CD14-positive monocyte (primary cell): ENCODE measurements at regions not wholly inside any gene's neighbourhood (a gene's known extent, or its start where the extent isn't known, plus 50 kb on each side); places are given as distances from the start of the nearest gene placed in this dataset.
"Not testable (repeated sequence)": the region's sequence is repeated elsewhere in the genome, so short reads cannot be mapped to it uniquely, and the experiment has no call there.

Experiments
- DNase-seq, 3 donors: peaks; one replicate each; pipeline ENCODE4 v3.0.0-alpha.2; 2011 to 2022
- H2AFZ ChIP-seq: 2 replicates; pipeline ENCODE4 v1.6.0; 2012; ENCODE audit warnings: mild to moderate bottlenecking, low read depth, low read length, inconsistent platforms; ENCODE audit not compliant: insufficient read depth, poor library complexity, severe bottlenecking
- H3K27ac ChIP-seq, 2 donors: 1 replicate in 1 of 2; 2 replicates in 1 of 2; pipeline ENCODE4 v1.5.1; 2012 to 2013; ENCODE audit warnings: low read length in 2 of 2, control low read depth in 1 of 2, inconsistent platforms in 1 of 2, low read depth in 1 of 2, mild to moderate bottlenecking in 1 of 2
- H3K27me3 ChIP-seq, 2 donors: one replicate each; pipeline versions ENCODE4 v1.6.0 to v1.6.1; 2011 to 2013; ENCODE audit warnings: low read length in 2 of 2; ENCODE audit not compliant: control insufficient read depth in 2 of 2, insufficient read depth in 2 of 2
- H3K36me3 ChIP-seq, 2 donors: replicated peaks in 1 of 2; 1 replicate in 1 of 2; 2 replicates in 1 of 2; pipeline versions ENCODE4 v1.5.1 to v1.6.1; 2012 to 2013; ENCODE audit warnings: low read length in 2 of 2, control low read depth in 1 of 2, inconsistent platforms in 1 of 2, mild to moderate bottlenecking in 1 of 2; ENCODE audit not compliant: insufficient read depth in 2 of 2, control insufficient read depth in 1 of 2
- H3K4me1 ChIP-seq, 2 donors: 1 replicate in 1 of 2; 2 replicates in 1 of 2; pipeline versions ENCODE4 v1.5.1 to v1.6.1; 2012 to 2013; ENCODE audit warnings: low read length in 2 of 2, control low read depth in 1 of 2, inconsistent platforms in 1 of 2, mild to moderate bottlenecking in 1 of 2, moderate library complexity in 1 of 2; ENCODE audit not compliant: insufficient read depth in 2 of 2, control insufficient read depth in 1 of 2
- H3K4me2 ChIP-seq: replicated peaks from 2 replicates; pipeline ENCODE3; 2012; ENCODE audit warnings: low read length, moderate library complexity, mild to moderate bottlenecking; ENCODE audit not compliant: poor library complexity, severe bottlenecking; ENCODE audit errors: extremely low read depth
- H3K4me3 ChIP-seq, 3 experiments: fragments of 200-600 bp in 1 of 3; sonication (generic) in 1 of 3; replicated peaks in 1 of 3; 1 replicate in 2 of 3; 2 replicates in 1 of 3; pipeline ENCODE4 v1.5.1; 2011 to 2013; ENCODE audit warnings: low read length in 3 of 3, mild to moderate bottlenecking in 3 of 3, control low read depth in 2 of 3, low read depth in 2 of 3, inconsistent platforms in 1 of 3, moderate library complexity in 1 of 3
- H3K79me2 ChIP-seq: 2 replicates; pipeline ENCODE4 v1.6.0; 2012; ENCODE audit warnings: mild to moderate bottlenecking, control low read depth, inconsistent platforms, low read length, moderate library complexity; ENCODE audit not compliant: insufficient read depth
- H3K9ac ChIP-seq: 2 replicates; pipeline ENCODE4 v1.6.0; 2017; ENCODE audit warnings: low read length, mild to moderate bottlenecking; ENCODE audit not compliant: insufficient read depth, poor library complexity, severe bottlenecking
- H3K9me3 ChIP-seq, 2 donors: replicated peaks in 1 of 2; 1 replicate in 1 of 2; 2 replicates in 1 of 2; pipeline versions ENCODE4 v1.5.1 to v1.6.1; 2012 to 2013; ENCODE audit warnings: low read length in 2 of 2, control low read depth in 1 of 2; ENCODE audit not compliant: control insufficient read depth in 1 of 2, insufficient read depth in 1 of 2
- H4K20me1 ChIP-seq: 2 replicates; pipeline ENCODE4 v1.6.0; 2012; ENCODE audit warnings: mild to moderate bottlenecking, low read length, control low read depth, moderate library complexity; ENCODE audit not compliant: insufficient read depth
- H3K27ac Mint-ChIP-seq, 7 donors: one replicate each; pipeline ENCODE4 v1.8.0; 2020; ENCODE audit warnings: mild to moderate bottlenecking in 7 of 7, mixed read lengths in 7 of 7, moderate library complexity in 6 of 7, inconsistent platforms in 2 of 7
- H3K27me3 Mint-ChIP-seq, 3 donors: one replicate each; pipeline ENCODE4 v1.8.0; 2021 to 2022; ENCODE audit warnings: low read depth in 3 of 3, mild to moderate bottlenecking in 3 of 3, mixed read lengths in 3 of 3, moderate library complexity in 3 of 3, inconsistent platforms in 1 of 3
- H3K36me3 Mint-ChIP-seq, 2 donors: one replicate each; pipeline ENCODE4 v1.8.0; 2020; ENCODE audit warnings: mixed read lengths in 2 of 2, inconsistent platforms in 1 of 2, mild to moderate bottlenecking in 1 of 2
- H3K4me1 Mint-ChIP-seq: one replicate; pipeline ENCODE4 v1.8.0; 2020; ENCODE audit warnings: mild to moderate bottlenecking, mixed read lengths
- H3K4me3 Mint-ChIP-seq, 2 donors: one replicate each; pipeline ENCODE4 v1.8.0; 2020; ENCODE audit warnings: mild to moderate bottlenecking in 2 of 2, mixed read lengths in 2 of 2, moderate library complexity in 1 of 2
- H3K9me3 Mint-ChIP-seq, 7 donors: one replicate each; pipeline ENCODE4 v1.8.0; 2020 to 2022; ENCODE audit warnings: mixed read lengths in 7 of 7, mild to moderate bottlenecking in 6 of 7, moderate library complexity in 6 of 7, inconsistent platforms in 2 of 7
- WGBS: methylation state at CpG from one replicate; pipeline ENCODE4 v1.1.5; 2013; ENCODE audit warnings: missing lambda C conversion rate; ENCODE audit not compliant: insufficient coverage; 5-methylcytosine and 5-hydroxymethylcytosine counted together
- intact Hi-C, 2 donors: fragments of 100-400 bp; cut with micrococcal nuclease; formaldehyde crosslinking; loops; one replicate each; pipeline versions ENCODE4 v1.15.0 to v1.15.1; 2023

- H3K4me1 Mint-ChIP-seq, H3K9me3 ChIP-seq, H3K9me3 Mint-ChIP-seq, H3K27ac ChIP-seq, H3K79me2 ChIP-seq, H3K27me3 Mint-ChIP-seq, H3K4me3 ChIP-seq, intact Hi-C loops, H3K27ac Mint-ChIP-seq, H3K27me3 ChIP-seq, H2AFZ ChIP-seq, DNase-seq, H4K20me1 ChIP-seq, H3K4me1 ChIP-seq, H3K9ac ChIP-seq, H3K36me3 Mint-ChIP-seq, H3K36me3 ChIP-seq, H3K4me2 ChIP-seq, H3K4me3 Mint-ChIP-seq: not testable (repeated sequence)
- WGBS = 100% methylated on average over 1 of the region's 7 CpGs
Measured at GRCh38 chr7:55686771-55687170, 114.5 kb upstream of the VOPP1 start.

- intact Hi-C loops, H3K36me3 ChIP-seq, H3K36me3 Mint-ChIP-seq, H3K9me3 Mint-ChIP-seq, H3K9me3 ChIP-seq, H2AFZ ChIP-seq, H3K27ac ChIP-seq, H3K27me3 Mint-ChIP-seq, DNase-seq, H4K20me1 ChIP-seq, H3K4me1 Mint-ChIP-seq, H3K4me2 ChIP-seq, H3K4me3 ChIP-seq, H3K27ac Mint-ChIP-seq, H3K79me2 ChIP-seq, H3K4me3 Mint-ChIP-seq, H3K9ac ChIP-seq, H3K27me3 ChIP-seq, H3K4me1 ChIP-seq: not testable (repeated sequence)
- 100% methylated on average over 5 of the region's 9 CpGs for WGBS
Measured at GRCh38 chr7:55683501-55683900, 111.2 kb upstream of the VOPP1 start.

- H3K27ac Mint-ChIP-seq, intact Hi-C loops: not testable (repeated sequence)
- no CpG with 5 or more reads among the region's 1 CpG for WGBS
Measured at GRCh38 chr7:55675589-55675988, 103.3 kb upstream of the VOPP1 start.

GRCh38 chr7:55673525-55673924, 101.2 kb upstream of the VOPP1 start:
- H3K9me3 Mint-ChIP-seq, DNase-seq, H3K79me2 ChIP-seq, H3K27ac Mint-ChIP-seq, H3K27me3 ChIP-seq, H3K4me2 ChIP-seq, H3K4me3 Mint-ChIP-seq, intact Hi-C loops, H3K36me3 ChIP-seq, H3K36me3 Mint-ChIP-seq, H2AFZ ChIP-seq, H3K4me1 Mint-ChIP-seq, H4K20me1 ChIP-seq, H3K9me3 ChIP-seq, H3K27me3 Mint-ChIP-seq, H3K9ac ChIP-seq, H3K4me1 ChIP-seq, H3K27ac ChIP-seq, H3K4me3 ChIP-seq: not testable (repeated sequence)

More at GRCh38 chr7:55675589-55675988, 103.3 kb upstream of the VOPP1 start:
- not testable (repeated sequence) for H3K36me3 Mint-ChIP-seq, H4K20me1 ChIP-seq, H3K79me2 ChIP-seq, H3K4me3 Mint-ChIP-seq, H3K27me3 Mint-ChIP-seq, DNase-seq, H2AFZ ChIP-seq, H3K4me2 ChIP-seq, H3K9me3 Mint-ChIP-seq, H3K36me3 ChIP-seq, H3K9me3 ChIP-seq, H3K4me3 ChIP-seq, H3K4me1 Mint-ChIP-seq, H3K4me1 ChIP-seq, H3K9ac ChIP-seq, H3K27me3 ChIP-seq, H3K27ac ChIP-seq

DNA sequence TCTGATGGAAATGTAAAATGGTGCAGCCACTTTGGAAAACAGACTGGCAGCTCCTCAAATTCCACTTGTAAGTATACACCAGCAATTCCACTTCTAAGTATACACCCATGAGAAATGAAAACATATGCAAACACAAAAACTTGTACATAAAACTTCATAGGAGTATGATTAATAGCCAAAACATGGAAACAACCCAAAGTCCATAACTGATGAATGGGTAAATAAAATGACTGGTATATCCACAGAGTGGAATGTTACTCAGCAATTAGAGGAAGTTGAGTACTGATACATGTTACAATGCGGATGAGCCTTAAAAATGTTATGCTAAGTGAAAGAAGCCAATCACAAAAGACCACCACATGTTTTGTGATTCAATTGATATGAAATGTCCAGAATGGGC, 99.8 kb upstream of the VOPP1 start:
- H3K27me3 Mint-ChIP-seq, H3K79me2 ChIP-seq, H3K4me1 Mint-ChIP-seq, H3K27me3 ChIP-seq, H3K27ac Mint-ChIP-seq, H3K9ac ChIP-seq, H3K4me2 ChIP-seq, H3K4me1 ChIP-seq, H3K36me3 Mint-ChIP-seq, H3K9me3 Mint-ChIP-seq, H3K4me3 ChIP-seq, DNase-seq, H3K9me3 ChIP-seq, H3K27ac ChIP-seq, H4K20me1 ChIP-seq, intact Hi-C loops, H3K4me3 Mint-ChIP-seq, H2AFZ ChIP-seq, H3K36me3 ChIP-seq: not testable (repeated sequence)
- WGBS = no CpG with 5 or more reads among the region's 1 CpG
